Activated CD4-positive, alpha-beta T cell treated with anti-CD3 and anti-CD28 coated beads, Interleukin-2, amount 50 U/mL, for 24 hours (primary cell): ENCODE measurements at regions not wholly inside any gene's neighbourhood (a gene's known extent, or its start where the extent isn't known, plus 50 kb on each side); places are given as distances from the start of the nearest gene placed in this dataset.
"Not testable (repeated sequence)": the region's sequence is repeated elsewhere in the genome, so short reads cannot be mapped to it uniquely, and the experiment has no call there.

Experiments
- DNase-seq, 2 donors: peaks; one replicate each; pipeline ENCODE4 v3.0.0-alpha.2; 2020; ENCODE audit warnings: low read depth in 1 of 2, low spot score in 1 of 2

GRCh38 chr21:28151758-28152157 is 840.9 kb downstream of the LTN1 start:
- DNase-seq, result no peak

DNA sequence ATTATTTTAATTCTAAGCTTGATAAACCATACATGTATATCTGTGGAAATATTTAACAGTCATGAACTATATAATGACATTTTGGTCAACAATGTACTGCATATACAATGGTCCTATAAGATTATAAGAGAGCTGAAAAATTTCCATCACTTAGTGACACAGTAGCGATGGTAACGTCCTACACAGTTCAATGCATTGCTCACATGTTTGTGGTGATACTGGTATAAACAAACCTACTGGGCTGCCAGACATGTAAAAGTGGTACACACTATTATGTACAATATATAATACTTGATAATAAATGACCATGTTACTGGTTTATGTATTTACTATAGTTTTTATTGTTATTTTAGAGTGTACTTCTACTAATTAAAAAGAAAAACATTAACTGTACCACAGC is 841.9 kb downstream of the LTN1 start:
- DNase-seq, result no peak

- DNase-seq, result no peak
Measured at GRCh38 chr21:28148400-28149064, 844.1 kb downstream of the LTN1 start.

DNA sequence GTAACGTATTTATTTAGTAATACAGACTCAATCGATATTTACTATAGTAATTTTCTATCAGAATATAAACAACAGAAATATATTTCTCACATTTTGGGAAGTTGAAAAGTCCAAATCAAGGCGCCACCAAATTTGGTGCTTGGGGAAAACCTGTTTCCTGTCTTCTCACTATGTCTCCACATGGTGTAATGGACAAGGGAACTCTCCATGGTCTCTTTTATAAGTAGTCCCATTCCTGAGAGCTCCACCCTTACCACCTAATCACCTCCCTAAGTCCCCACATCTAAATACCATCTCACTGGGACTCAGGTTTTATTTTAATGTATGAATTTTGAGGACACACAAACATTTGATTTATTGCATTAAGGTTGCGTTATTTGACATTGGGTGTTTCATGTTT is 848.0 kb downstream of the LTN1 start:
- DNase-seq, result no peak

DNA sequence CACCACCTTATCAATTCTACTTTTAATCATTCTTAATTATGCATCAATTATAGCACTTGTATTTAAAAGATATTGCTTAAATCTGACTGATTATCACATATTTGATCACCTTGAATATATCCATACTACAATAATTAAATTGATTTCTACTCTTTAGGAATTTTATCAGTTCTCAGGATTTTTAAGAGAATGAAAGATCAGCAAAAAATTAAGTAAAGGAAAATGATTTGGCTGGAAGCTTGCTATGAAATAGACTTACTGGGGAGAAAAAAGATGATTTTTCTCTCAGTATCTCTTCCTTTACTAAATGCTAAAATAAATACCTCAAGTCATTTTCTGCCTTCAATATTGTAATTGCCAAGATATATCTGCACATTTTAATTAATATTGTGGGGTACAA is 848.6 kb downstream of the LTN1 start:
- no peak for DNase-seq

- no peak for DNase-seq
Measured at GRCh38 chr21:28142697-28143096, 850.0 kb downstream of the LTN1 start.

DNA sequence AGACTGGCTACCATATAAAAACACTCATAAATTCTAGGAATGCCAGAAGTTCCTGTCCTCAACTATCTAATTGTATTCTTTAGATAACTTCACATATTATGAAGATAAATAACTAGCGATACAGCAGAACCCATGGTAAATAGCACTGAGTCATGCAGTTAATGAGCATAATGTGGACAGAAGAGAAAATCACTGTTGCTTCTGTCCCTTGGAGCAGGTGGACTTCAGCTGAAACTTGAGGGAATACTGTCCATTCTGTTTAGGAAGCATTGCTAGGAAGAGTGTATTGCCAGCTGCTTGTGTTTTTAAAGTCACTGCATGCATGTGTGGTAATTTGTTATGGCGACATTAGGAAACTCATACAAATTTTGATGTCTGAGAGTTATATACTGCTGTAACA is 854.4 kb downstream of the LTN1 start:
- DNase-seq, result no peak

- no peak for DNase-seq
Measured at GRCh38 chr21:28136656-28137255, 855.9 kb downstream of the LTN1 start.

GRCh38 chr21:28135646-28136045 is 857.0 kb downstream of the LTN1 start:
- no peak for DNase-seq

DNA sequence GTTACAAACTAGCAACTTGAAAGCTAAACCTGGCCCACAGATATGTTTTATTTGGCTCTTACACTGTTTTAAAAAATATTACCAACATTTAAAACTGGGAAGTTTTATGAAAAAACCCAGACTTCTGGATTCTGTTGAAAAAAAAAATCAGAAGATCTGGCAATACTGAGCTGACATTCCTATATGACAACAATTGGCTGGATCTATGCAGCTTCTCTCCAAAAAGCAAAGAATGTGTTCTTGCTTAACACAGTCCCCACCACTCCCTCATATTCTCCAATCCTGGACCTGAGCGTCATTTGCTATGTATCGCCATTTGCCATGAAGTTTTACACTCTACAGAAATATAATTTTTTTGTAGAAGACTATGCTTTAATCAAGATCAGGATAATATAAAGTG is 859.6 kb downstream of the LTN1 start:
- DNase-seq, result no peak

- no peak for DNase-seq
Measured at GRCh38 chr21:28132713-28133112, 860.0 kb downstream of the LTN1 start.

- DNase-seq, result no peak
Measured at GRCh38 chr21:28127175-28127785, 865.4 kb downstream of the LTN1 start.

GRCh38 chr21:28126521-28127174 is 866.0 kb downstream of the LTN1 start:
- DNase-seq, result no peak

DNA sequence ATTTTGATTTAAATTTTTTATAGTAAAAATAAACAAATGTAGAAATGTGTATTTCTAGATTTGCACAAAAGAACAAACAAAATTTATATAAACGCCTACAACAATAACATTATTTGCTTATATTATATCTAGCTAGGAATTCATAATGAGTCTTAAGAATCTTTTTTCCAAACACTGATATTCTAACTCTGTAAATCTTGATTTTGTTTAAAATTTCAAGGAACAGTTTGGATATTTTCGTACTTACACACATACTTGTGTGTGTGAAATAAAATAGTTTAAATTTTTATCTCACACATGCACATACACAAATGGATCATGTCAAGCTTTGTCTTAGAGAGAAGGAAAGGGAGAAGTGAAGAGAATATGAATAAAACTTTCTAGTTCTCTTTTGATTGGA is 868.1 kb downstream of the LTN1 start:
- DNase-seq, result no peak

GRCh38 chr21:28118570-28118969 is 874.1 kb downstream of the LTN1 start:
- DNase-seq, result no peak

- not testable (repeated sequence) for DNase-seq
Measured at GRCh38 chr21:28114986-28115385, 877.7 kb downstream of the LTN1 start.

DNA sequence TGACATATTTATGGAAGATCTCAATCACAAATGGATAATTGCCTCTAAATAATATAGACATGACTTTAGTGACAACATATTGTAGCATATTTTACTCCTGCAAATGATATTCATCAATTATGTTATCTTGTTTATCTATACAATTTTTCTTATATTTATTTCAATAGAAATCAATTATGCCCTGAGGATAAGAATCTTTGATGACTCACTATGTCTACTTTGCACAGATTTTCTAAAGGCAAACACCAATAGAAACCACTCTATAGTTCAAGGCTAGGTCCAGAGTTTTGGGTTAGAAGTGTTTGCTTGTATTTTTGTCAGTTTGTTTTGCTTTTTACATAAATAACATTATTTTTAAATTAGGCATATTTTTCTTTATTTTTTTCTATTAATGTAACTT is 879.0 kb downstream of the LTN1 start:
- no peak for DNase-seq

DNA sequence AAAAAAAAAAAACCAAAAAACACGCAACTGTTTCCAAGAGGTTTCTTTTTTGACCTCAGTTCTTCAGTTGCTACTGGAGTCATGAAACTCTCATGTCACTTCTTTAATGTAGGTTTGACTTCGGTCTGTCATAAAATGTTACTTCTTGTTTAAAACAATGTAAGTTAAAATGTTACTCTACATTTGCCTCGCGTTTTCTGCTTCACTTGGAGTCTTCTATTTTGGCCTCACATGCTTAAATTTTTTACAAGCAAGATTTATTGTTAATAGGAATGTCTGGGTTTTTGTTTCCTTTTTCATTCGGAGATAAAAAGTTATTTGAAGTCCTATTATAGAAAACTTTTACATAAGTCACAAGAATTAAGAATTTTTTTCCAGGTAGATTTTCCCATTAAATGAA is 880.2 kb downstream of the LTN1 start:
- no peak for DNase-seq

DNA sequence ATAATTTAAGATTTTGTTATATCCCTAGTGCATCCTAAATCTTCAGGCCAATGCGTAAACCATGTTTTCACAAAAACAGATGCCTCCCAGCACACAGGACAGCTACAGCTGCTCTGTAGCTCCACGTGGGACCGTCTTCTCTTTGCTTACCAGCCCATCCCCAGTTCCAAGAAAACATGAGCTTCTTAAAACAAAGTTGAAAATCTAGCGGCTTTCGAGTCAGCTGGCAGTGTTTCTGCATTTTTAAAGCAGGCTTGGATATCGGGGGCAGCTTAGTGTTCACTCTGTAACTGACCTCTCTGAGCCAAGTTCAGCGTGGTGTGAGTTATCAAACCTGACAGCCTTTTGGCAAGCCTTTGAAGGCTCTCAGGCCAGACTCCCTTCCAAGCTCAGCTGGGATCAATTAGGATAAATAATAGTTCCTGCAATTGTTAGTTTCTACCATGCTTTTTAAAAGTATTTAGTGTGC is 881.5 kb downstream of the LTN1 start:
- no peak for DNase-seq

DNA sequence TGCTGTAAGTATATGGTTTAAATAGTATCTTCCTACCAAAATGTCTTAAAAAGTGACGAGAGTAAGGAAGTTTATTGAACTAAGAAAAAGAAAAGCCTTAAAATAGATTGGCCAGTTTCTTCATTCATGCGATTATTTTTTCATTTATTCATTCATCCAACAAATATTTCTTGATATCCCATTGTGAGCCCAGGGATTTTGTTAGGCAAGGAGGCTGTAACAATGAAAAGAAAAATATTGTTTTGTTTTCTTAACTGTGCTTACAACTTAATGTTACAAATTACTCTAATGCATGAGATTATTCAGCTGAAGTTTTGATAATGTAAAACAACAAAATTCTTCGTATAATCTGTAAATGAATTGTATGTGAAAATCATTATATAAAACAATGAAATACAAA is 882.0 kb downstream of the LTN1 start:
- no peak for DNase-seq

- DNase-seq, result no peak
Measured at GRCh38 chr21:28110074-28110473, 882.6 kb downstream of the LTN1 start.

- no peak for DNase-seq
Measured at GRCh38 chr21:28106370-28106890, 886.2 kb downstream of the LTN1 start.
